ENCODE measurements at regions not wholly inside any gene's neighbourhood (a gene's known extent, or its start where the extent isn't known, plus 50 kb on each side); places are given as distances from the start of the nearest gene placed in this dataset.

- no peak for DNase-seq
These were observed 249.3 kb upstream of the ZMIZ1 start for GRCh38 chr10:78819361-78820006.

GRCh38 chr10:78820007-78820362, 248.8 kb upstream of the ZMIZ1 start:
- DNase-seq = no peak

- no peak for DNase-seq
These were observed 247.7 kb upstream of the ZMIZ1 start for GRCh38 chr10:78821052-78821451.

- no peak for DNase-seq
These were observed 239.9 kb upstream of the ZMIZ1 start for GRCh38 chr10:78828647-78829539.

GRCh38 chr10:78829565-78829964, 239.2 kb upstream of the ZMIZ1 start:
- no peak for DNase-seq

- DNase-seq = no peak
These were observed 238.4 kb upstream of the ZMIZ1 start for GRCh38 chr10:78830062-78830975.

- DNase-seq = no peak
These were observed 237.8 kb upstream of the ZMIZ1 start for GRCh38 chr10:78830976-78831375.

- DNase-seq = no peak
These were observed 237.3 kb upstream of the ZMIZ1 start for GRCh38 chr10:78831461-78831860.

- no peak for DNase-seq
These were observed 236.5 kb upstream of the ZMIZ1 start for GRCh38 chr10:78832281-78832680.

- DNase-seq = no peak
These were observed 230.6 kb upstream of the ZMIZ1 start for GRCh38 chr10:78838141-78838657.

GRCh38 chr10:78843495-78843894, 225.3 kb upstream of the ZMIZ1 start:
- DNase-seq = no peak

GRCh38 chr10:78844960-78845607, 223.7 kb upstream of the ZMIZ1 start:
- peak; percentile 13 for DNase-seq

- no peak for DNase-seq
These were observed 222.7 kb upstream of the ZMIZ1 start for GRCh38 chr10:78846071-78846470.

- DNase-seq = no peak
These were observed 222.0 kb upstream of the ZMIZ1 start for GRCh38 chr10:78846760-78847159.

- DNase-seq = no peak
These were observed 221.3 kb upstream of the ZMIZ1 start for GRCh38 chr10:78847485-78847884.

GRCh38 chr10:78849115-78849514, 219.7 kb upstream of the ZMIZ1 start:
- DNase-seq = peak; percentile 4

GRCh38 chr10:78849731-78850130, 219.0 kb upstream of the ZMIZ1 start:
- DNase-seq = no peak

- DNase-seq = no peak
These were observed 217.9 kb upstream of the ZMIZ1 start for GRCh38 chr10:78850644-78851435.

GRCh38 chr10:78851647-78852046, 217.1 kb upstream of the ZMIZ1 start:
- DNase-seq = no peak

- DNase-seq = no peak
These were observed 216.1 kb upstream of the ZMIZ1 start for GRCh38 chr10:78852466-78853240.

- no peak for DNase-seq
These were observed 214.9 kb upstream of the ZMIZ1 start for GRCh38 chr10:78853864-78854263.

Data from NCI-H1436 (cell line).